Liver (tissue), 8 donors: ENCODE measurements at regions not wholly inside any gene's neighbourhood (a gene's known extent, or its start where the extent isn't known, plus 50 kb on each side); places are given as distances from the start of the nearest gene placed in this dataset.

ENCODE experiments used
- DNase-seq: peaks from one replicate; pipeline ENCODE4 v3.0.0-alpha.2; 2017; ENCODE audit warnings: low spot score
- H3K27ac ChIP-seq, 2 donors: one replicate each; pipeline ENCODE4 v1.7.0; 2013; ENCODE audit warnings: inconsistent platforms in 2 of 2, low read length in 2 of 2, control low read depth in 1 of 2, low read depth in 1 of 2, mild to moderate bottlenecking in 1 of 2
- H3K27me3 ChIP-seq, 4 donors: one replicate each; pipeline versions ENCODE4 v1.6.1 to v1.7.0; 2013; ENCODE audit warnings: low read length in 3 of 4, inconsistent platforms in 1 of 4, mild to moderate bottlenecking in 1 of 4, moderate library complexity in 1 of 4; ENCODE audit not compliant: control insufficient read depth in 4 of 4, insufficient read depth in 4 of 4
- H3K36me3 ChIP-seq, 4 donors: one replicate each; pipeline versions ENCODE4 v1.6.1 to v1.7.0; 2013; ENCODE audit warnings: low read length in 3 of 4, mild to moderate bottlenecking in 3 of 4, low read depth in 1 of 4, moderate library complexity in 1 of 4; ENCODE audit not compliant: control insufficient read depth in 4 of 4, insufficient read depth in 3 of 4
- H3K4me1 ChIP-seq, 4 donors: one replicate each; pipeline versions ENCODE4 v1.6.1 to v1.7.0; 2013; ENCODE audit warnings: low read length in 3 of 4, mild to moderate bottlenecking in 3 of 4, moderate library complexity in 1 of 4; ENCODE audit not compliant: control insufficient read depth in 4 of 4, insufficient read depth in 4 of 4
- H3K4me3 ChIP-seq, 3 donors: one replicate each; pipeline versions ENCODE4 v1.6.1 to v1.7.0; 2013; ENCODE audit warnings: low read length in 3 of 3, control low read depth in 1 of 3, low read depth in 1 of 3, mild to moderate bottlenecking in 1 of 3
- H3K9ac ChIP-seq, 2 donors: one replicate each; pipeline ENCODE4 v1.7.0; 2013; ENCODE audit warnings: low read length in 2 of 2, mild to moderate bottlenecking in 2 of 2, moderate library complexity in 2 of 2, control low read depth in 1 of 2, low read depth in 1 of 2
- H3K9me3 ChIP-seq, 4 donors: one replicate each; pipeline versions ENCODE4 v1.6.1 to v1.7.0; 2013; ENCODE audit warnings: low read length in 3 of 4; ENCODE audit not compliant: control insufficient read depth in 4 of 4
- ATF3 ChIP-seq: IDR thresholded peaks from 2 replicates; pipeline ENCODE4 v1.6.1; 2016; ENCODE audit warnings: antibody characterized with exemption
- CTCF ChIP-seq: fragments of 150-350 bp; IDR thresholded peaks from 2 replicates; pipeline ENCODE4 v1.5.1; 2017; ENCODE audit warnings: improper control_type of control experiment, low read depth, low read length; ENCODE audit not compliant: missing input control
- EGR1 ChIP-seq, 2 donors: IDR thresholded peaks; 2 replicates each; pipeline ENCODE4 v1.6.1; 2016 to 2018; ENCODE audit warnings: antibody characterized with exemption in 2 of 2, low read depth in 2 of 2
- FOXA1 ChIP-seq: IDR thresholded peaks from 2 replicates; pipeline ENCODE4 v1.6.1; 2016; ENCODE audit warnings: antibody characterized with exemption
- FOXA2 ChIP-seq: IDR thresholded peaks from 2 replicates; pipeline ENCODE4 v1.6.1; 2016; ENCODE audit warnings: antibody characterized with exemption
- GABPA ChIP-seq, 2 donors: IDR thresholded peaks in 1 of 2; conservative IDR thresholded peaks in 1 of 2; 2 replicates each; pipeline ENCODE4 v1.6.1; 2016; ENCODE audit warnings: antibody characterized with exemption in 2 of 2, mild to moderate bottlenecking in 1 of 2, moderate library complexity in 1 of 2
- HNF4G ChIP-seq: IDR thresholded peaks from 2 replicates; pipeline ENCODE4 v1.6.1; 2016; ENCODE audit warnings: antibody characterized with exemption
- JUND ChIP-seq, 2 donors: IDR thresholded peaks; 2 replicates each; pipeline ENCODE4 v1.6.1; 2016; ENCODE audit warnings: antibody characterized with exemption in 2 of 2
- NR2F2 ChIP-seq: IDR thresholded peaks from 2 replicates; pipeline ENCODE4 v1.6.1; 2016; ENCODE audit warnings: antibody characterized with exemption
- RAD21 ChIP-seq, 2 donors: IDR thresholded peaks; 2 replicates each; pipeline ENCODE4 v1.6.1; 2016; ENCODE audit warnings: antibody characterized with exemption in 2 of 2, mild to moderate bottlenecking in 2 of 2
- RXRA ChIP-seq, 2 donors: IDR thresholded peaks; 2 replicates each; pipeline ENCODE4 v1.6.1; 2017 to 2018; ENCODE audit warnings: antibody characterized with exemption in 2 of 2, mild to moderate bottlenecking in 1 of 2
- SP1 ChIP-seq: IDR thresholded peaks from 2 replicates; pipeline ENCODE4 v1.6.1; 2018; ENCODE audit warnings: antibody characterized with exemption, mild to moderate bottlenecking
- TAF1 ChIP-seq: conservative IDR thresholded peaks from 2 replicates; pipeline ENCODE4 v1.6.1; 2016; ENCODE audit warnings: antibody characterized with exemption, mild to moderate bottlenecking
- YY1 ChIP-seq: IDR thresholded peaks from 2 replicates; pipeline ENCODE4 v1.6.1; 2016; ENCODE audit warnings: antibody characterized with exemption, mild to moderate bottlenecking
- ZBTB33 ChIP-seq: IDR thresholded peaks from 2 replicates; pipeline ENCODE4 v1.6.1; 2016; ENCODE audit warnings: antibody characterized with exemption
- WGBS: extraction: QIAGEN DNeasy Blood & Tissue Kit; methylation state at CpG from one replicate; pipeline ENCODE4 v1.1.7; 2013; 5-methylcytosine and 5-hydroxymethylcytosine counted together
- donor health status: healthy.
- donor health status: healthy.
- donor health status: healthy.
- donor health status: healthy.
- donor health status: healthy.

- Histone ChIP-seq H3K36me3 (no peaks in the 10 kb centered on the region), H3K9me3 (no peaks in the 10 kb centered on the region), H3K9ac (no peak overlapping the region), H3K27ac (no peak overlapping the region), H3K27me3 (no peaks in the 10 kb centered on the region), H3K4me3 (no peak overlapping the region), H3K4me1 (peaks cover 3 to 19% (median 14%) of the 10 kb centered on the region in 4 donors)
- no peak for TF ChIP-seq JUND (IDR thresholded peaks at IDR 0.05)
- 92% methylated on average over 6 of the region's 6 CpGs for WGBS
- DNase-seq, result no peak
Measured at GRCh38 chr15:70267879-70268278, 170.2 kb upstream of the TLE3 start.

GRCh38 chr15:70267306-70267705 is 169.6 kb upstream of the TLE3 start:
- no peak overlapping the region for H3K4me3 ChIP-seq
- no peak overlapping the region for H3K27ac ChIP-seq
- H3K4me1 ChIP-seq, result peaks cover 3 to 19% (median 14%) of the 10 kb centered on the region in 4 donors

More at GRCh38 chr15:70267306-70267705, 169.6 kb upstream of the TLE3 start:
- TF ChIP-seq CTCF, result no peak
- TF ChIP-seq EGR1 (IDR thresholded peaks at IDR 0.05; ENCODE audit: low read depth in 2 of 2), result no peak
- TF ChIP-seq RAD21 (IDR thresholded peaks at IDR 0.05), result no peak
- no peak for TF ChIP-seq NR2F2
- TF ChIP-seq FOXA1, result no peak
- TF ChIP-seq HNF4G, result no peak
- no peak for TF ChIP-seq ZBTB33
- TF ChIP-seq GABPA (IDR thresholded peaks at IDR 0.05 in 1 of 2, conservative IDR thresholded peaks at IDR 0.05 in 1 of 2), result no peak
- no peak for TF ChIP-seq YY1
- no peak for TF ChIP-seq JUND (IDR thresholded peaks at IDR 0.05)
- TF ChIP-seq ATF3, result no peak
- TF ChIP-seq FOXA2, result no peak
- TF ChIP-seq SP1, result no peak
- no peak for TF ChIP-seq RXRA (IDR thresholded peaks at IDR 0.05)
- no peak for TF ChIP-seq TAF1
- Histone ChIP-seq H3K9ac (no peak overlapping the region), H3K36me3 (no peaks in the 10 kb centered on the region), H3K9me3 (no peaks in the 10 kb centered on the region), H3K27me3 (no peaks in the 10 kb centered on the region)
- 97% methylated on average over 2 of the region's 2 CpGs for WGBS
- no peak for DNase-seq
